GM21723 (cell line): ENCODE measurements at regions not wholly inside any gene's neighbourhood (a gene's known extent, or its start where the extent isn't known, plus 50 kb on each side); places are given as distances from the start of the nearest gene placed in this dataset.
"Not testable (repeated sequence)": the region's sequence is repeated elsewhere in the genome, so short reads cannot be mapped to it uniquely, and the experiment has no call there.

ENCODE experiments used
- ATAC-seq: cut with Tn5 transposase; IDR thresholded peaks from one replicate; pipeline ENCODE4 v1.9.1; 2021; ENCODE audit warnings: mild to moderate bottlenecking, moderate library complexity; ENCODE audit not compliant: unreplicated experiment

- ATAC-seq: no peak
These were observed 265.6 kb upstream of the SFSWAP start for GRCh38 chr12:131445184-131445774.

GRCh38 chr12:131445795-131446194 lies 265.1 kb upstream of the SFSWAP start:
- no peak for ATAC-seq

- not testable (repeated sequence) for ATAC-seq
These were observed 263.3 kb upstream of the SFSWAP start for GRCh38 chr12:131447636-131448035.

GRCh38 chr12:131448254-131448795 lies 262.6 kb upstream of the SFSWAP start:
- no peak for ATAC-seq

GRCh38 chr12:131449027-131449426 lies 261.9 kb upstream of the SFSWAP start:
- ATAC-seq: no peak

- ATAC-seq: no peak
These were observed 258.4 kb upstream of the SFSWAP start for GRCh38 chr12:131452444-131452860.

GRCh38 chr12:131454418-131455217 lies 256.3 kb upstream of the SFSWAP start:
- peak; percentile 83 for ATAC-seq

- no peak for ATAC-seq
These were observed 255.7 kb upstream of the SFSWAP start for GRCh38 chr12:131455218-131455506.

GRCh38 chr12:131455581-131456110 lies 255.2 kb upstream of the SFSWAP start:
- ATAC-seq: no peak

- no peak for ATAC-seq
These were observed 254.4 kb upstream of the SFSWAP start for GRCh38 chr12:131456301-131457027.

GRCh38 chr12:131457028-131457310 lies 253.9 kb upstream of the SFSWAP start:
- no peak for ATAC-seq

GRCh38 chr12:131457331-131458047 lies 253.4 kb upstream of the SFSWAP start:
- no peak for ATAC-seq

GRCh38 chr12:131458048-131458374 lies 252.9 kb upstream of the SFSWAP start:
- no peak for ATAC-seq

- ATAC-seq: no peak
These were observed 251.7 kb upstream of the SFSWAP start for GRCh38 chr12:131458931-131459772.

GRCh38 chr12:131459773-131460365 lies 251.0 kb upstream of the SFSWAP start:
- ATAC-seq: no peak

- no peak for ATAC-seq
These were observed 250.4 kb upstream of the SFSWAP start for GRCh38 chr12:131460520-131460919.

GRCh38 chr12:131461096-131461495 lies 249.8 kb upstream of the SFSWAP start:
- no peak for ATAC-seq

GRCh38 chr12:131463174-131463573 lies 247.7 kb upstream of the SFSWAP start:
- ATAC-seq: no peak

- ATAC-seq: no peak
These were observed 246.8 kb upstream of the SFSWAP start for GRCh38 chr12:131464081-131464480.

GRCh38 chr12:131466306-131466705 lies 244.6 kb upstream of the SFSWAP start:
- no peak for ATAC-seq
